ENCODE measurements at regions not wholly inside any gene's neighbourhood (a gene's known extent, or its start where the extent isn't known, plus 50 kb on each side); places are given as distances from the start of the nearest gene placed in this dataset.
A peak's percentile ranks its signal among the peaks of the same experiment; 100 is the strongest.

DNA sequence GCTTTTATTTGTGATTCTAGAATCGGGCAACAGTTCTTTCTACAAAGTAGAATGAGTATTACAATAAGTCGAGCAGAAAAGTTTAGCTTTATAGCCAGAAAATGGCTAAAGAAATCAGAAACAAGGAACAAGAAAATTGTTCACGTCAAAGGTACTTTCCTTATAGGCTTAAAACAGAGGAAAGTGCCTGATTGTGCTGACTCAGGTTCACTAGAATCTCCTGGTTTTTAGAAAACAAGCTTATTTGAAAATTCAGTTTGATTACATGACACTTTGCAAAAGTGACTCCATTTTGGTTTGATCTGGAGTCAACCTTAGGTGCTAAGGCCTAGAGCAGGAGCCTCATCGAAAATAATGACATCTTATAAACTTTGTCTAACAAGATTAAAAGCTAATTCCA is 564.7 kb upstream of the FLRT2 start:
- no peak for DNase-seq
- Histone ChIP-seq H3K36me3 (no peaks in the 10 kb centered on the region), H3K27me3 (no peaks in the 10 kb centered on the region), H3K4me1 (no peaks in the 10 kb centered on the region), H3K4me3 (no peak overlapping the region), H3K27ac (no peak overlapping the region), H3K9me3 (no peaks in the 10 kb centered on the region)
- intact Hi-C loops (cut with DNase I) = no loop called here
- ATAC-seq = no peak
- TF ChIP-seq, protein P1, sequence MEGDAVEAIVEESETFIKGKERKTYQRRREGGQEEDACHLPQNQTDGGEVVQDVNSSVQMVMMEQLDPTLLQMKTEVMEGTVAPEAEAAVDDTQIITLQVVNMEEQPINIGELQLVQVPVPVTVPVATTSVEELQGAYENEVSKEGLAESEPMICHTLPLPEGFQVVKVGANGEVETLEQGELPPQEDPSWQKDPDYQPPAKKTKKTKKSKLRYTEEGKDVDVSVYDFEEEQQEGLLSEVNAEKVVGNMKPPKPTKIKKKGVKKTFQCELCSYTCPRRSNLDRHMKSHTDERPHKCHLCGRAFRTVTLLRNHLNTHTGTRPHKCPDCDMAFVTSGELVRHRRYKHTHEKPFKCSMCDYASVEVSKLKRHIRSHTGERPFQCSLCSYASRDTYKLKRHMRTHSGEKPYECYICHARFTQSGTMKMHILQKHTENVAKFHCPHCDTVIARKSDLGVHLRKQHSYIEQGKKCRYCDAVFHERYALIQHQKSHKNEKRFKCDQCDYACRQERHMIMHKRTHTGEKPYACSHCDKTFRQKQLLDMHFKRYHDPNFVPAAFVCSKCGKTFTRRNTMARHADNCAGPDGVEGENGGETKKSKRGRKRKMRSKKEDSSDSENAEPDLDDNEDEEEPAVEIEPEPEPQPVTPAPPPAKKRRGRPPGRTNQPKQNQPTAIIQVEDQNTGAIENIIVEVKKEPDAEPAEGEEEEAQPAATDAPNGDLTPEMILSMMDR (IDR thresholded peaks at IDR 0.05) = no peak

DNA sequence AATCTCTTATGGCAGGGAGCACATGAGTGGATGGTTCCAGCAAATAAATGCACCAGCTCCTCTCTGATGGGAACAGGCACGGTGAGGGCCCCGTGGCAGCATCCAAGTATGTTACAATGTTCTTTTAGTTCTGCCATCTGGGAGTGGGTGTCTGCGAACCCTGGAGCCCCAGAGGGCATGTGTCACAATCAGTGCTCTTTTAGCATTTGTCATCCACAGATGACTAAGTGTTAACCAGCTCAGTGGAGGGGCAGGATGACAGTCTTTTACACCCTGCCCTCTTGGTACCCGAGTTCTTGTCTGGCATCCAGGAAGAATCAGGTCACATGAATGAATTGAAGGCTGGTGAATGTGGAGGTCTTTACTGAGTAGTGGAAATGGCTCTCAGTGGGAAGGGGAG is 560.4 kb upstream of the FLRT2 start:
- Histone ChIP-seq H3K27ac (no peak overlapping the region), H3K9me3 (no peaks in the 10 kb centered on the region), H3K4me1 (no peaks in the 10 kb centered on the region), H3K27me3 (no peaks in the 10 kb centered on the region), H3K4me3 (no peak overlapping the region), H3K36me3 (no peaks in the 10 kb centered on the region)
- no peak for DNase-seq
- intact Hi-C loops (cut with DNase I) = no loop called here
- TF ChIP-seq, protein P1 (IDR thresholded peaks at IDR 0.05) = no peak
- ATAC-seq = peak; percentile 30

DNA sequence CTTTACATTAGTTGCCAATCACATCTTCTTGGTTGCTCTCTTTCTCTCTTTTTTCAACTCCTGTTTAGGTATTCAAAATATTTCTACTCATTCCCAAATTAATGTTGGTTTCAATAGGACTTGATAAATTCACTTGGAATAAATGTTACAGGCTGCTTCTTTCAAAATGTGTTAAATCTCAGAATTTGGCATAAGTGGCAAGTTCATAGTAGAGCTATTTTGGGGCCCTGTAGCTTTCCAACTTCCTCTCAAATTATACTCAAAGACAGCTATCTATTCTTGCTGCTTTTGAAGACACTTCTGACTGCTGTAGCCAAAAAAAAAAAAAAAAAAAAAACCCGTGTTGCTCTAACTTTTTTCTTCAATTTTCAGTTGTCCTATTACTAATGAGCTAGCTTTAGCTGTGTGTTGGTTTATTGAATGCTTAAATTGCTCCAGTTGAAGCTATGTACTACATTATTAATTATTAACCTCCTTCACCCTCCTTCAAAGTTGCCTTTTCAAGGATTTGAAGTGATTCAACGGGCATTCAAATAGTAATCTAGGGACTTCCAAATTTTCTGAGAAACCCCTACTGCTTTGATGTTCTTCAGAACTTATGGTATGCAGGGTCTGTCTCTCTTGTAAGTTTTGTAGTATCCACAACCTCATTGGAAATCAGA is 554.6 kb upstream of the FLRT2 start:
- Histone ChIP-seq H3K36me3 (no peaks in the 10 kb centered on the region), H3K27ac (no peak overlapping the region), H3K4me3 (no peak overlapping the region), H3K4me1 (peaks cover 5% of the 10 kb centered on the region), H3K27me3 (no peaks in the 10 kb centered on the region), H3K9me3 (no peaks in the 10 kb centered on the region)
- DNase-seq (no peak), ATAC-seq (peak; percentile 38)
- intact Hi-C loops (cut with DNase I) = no loop called here
- TF ChIP-seq, protein P1 (IDR thresholded peaks at IDR 0.05) = no peak

DNA sequence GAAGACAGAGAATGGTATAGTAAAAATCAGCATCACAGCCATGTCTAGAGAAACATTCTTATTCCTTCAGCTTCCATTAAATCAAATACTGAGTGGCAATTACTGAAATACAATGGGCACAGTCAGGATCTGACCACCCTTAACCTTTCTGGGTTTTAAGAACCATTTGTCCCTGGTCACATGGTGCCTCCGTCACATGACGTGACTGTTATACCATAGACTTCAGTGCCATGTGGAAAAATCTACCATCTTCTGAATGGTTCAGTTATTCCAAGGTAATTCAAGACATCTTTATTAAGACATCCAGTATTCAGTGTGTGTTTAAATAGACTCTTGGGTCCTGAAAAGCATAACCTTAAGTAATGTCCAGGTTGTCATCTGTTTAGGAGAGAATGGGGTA is 553.1 kb upstream of the FLRT2 start:
- H3K27me3 ChIP-seq = no peaks in the 10 kb centered on the region
- H3K27ac ChIP-seq = no peak overlapping the region
- intact Hi-C loops (cut with DNase I) = no loop called here
- H3K4me1 ChIP-seq = peaks cover 5% of the 10 kb centered on the region
- no peak overlapping the region for H3K4me3 ChIP-seq
- no peak for ATAC-seq
- no peaks in the 10 kb centered on the region for H3K9me3 ChIP-seq
- no peak for DNase-seq
- H3K36me3 ChIP-seq = no peaks in the 10 kb centered on the region
- TF ChIP-seq, protein P1 (IDR thresholded peaks at IDR 0.05) = no peak

DNA sequence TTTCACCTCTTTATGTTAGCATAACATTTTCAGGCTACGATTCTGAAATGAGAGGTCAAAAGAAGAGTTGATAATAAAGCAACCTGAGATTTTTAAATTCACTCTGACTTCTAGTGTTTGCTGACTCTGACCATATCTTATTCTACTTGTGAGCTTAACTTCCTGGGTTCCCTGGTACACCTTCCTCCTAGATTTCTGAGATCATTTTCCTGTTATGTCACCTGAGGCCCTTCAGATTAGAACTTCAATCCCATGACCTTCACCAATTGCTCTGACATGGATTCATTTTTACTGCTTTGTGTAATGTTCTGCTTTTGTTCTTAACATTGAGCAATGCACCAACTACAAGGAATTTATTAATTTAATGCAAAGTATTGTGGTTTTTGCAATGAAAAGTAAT is 542.9 kb upstream of the FLRT2 start:
- Histone ChIP-seq H3K27me3 (no peaks in the 10 kb centered on the region), H3K36me3 (no peaks in the 10 kb centered on the region), H3K27ac (no peak overlapping the region), H3K4me1 (no peaks in the 10 kb centered on the region), H3K4me3 (no peak overlapping the region), H3K9me3 (no peaks in the 10 kb centered on the region)
- DNase-seq (no peak), ATAC-seq (no peak)
- TF ChIP-seq, protein P1 (IDR thresholded peaks at IDR 0.05) = no peak
- intact Hi-C loops (cut with DNase I) = no loop called here

DNA sequence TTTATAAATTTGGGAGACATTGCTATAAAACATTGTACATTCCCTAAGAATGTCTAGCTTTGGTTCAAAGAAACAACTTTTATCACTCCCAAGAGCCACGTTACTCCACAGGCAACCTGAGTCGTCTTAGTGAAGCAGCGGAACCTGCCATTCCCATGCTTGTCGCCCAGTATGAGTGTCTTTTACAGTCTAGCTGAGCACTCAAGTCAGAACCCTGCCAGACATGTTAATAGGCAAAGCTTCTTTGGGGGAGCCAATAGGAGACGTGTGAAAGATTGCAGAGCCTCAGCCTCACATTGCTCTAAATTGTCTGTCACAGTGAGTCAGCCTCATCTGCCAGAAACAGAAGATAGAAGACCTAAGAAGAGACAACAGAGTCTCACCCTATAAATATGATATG is 541.6 kb upstream of the FLRT2 start:
- intact Hi-C loops (cut with DNase I) = no loop called here
- H3K4me1 ChIP-seq = no peaks in the 10 kb centered on the region
- TF ChIP-seq, protein P1 (IDR thresholded peaks at IDR 0.05) = no peak
- DNase-seq (no peak), ATAC-seq (no peak)
- no peaks in the 10 kb centered on the region for H3K36me3 ChIP-seq
- no peak overlapping the region for H3K4me3 ChIP-seq
- no peaks in the 10 kb centered on the region for H3K9me3 ChIP-seq
- H3K27ac ChIP-seq = no peak overlapping the region
- no peaks in the 10 kb centered on the region for H3K27me3 ChIP-seq
